ENCODE measurements at regions not wholly inside any gene's neighbourhood (a gene's known extent, or its start where the extent isn't known, plus 50 kb on each side); places are given as distances from the start of the nearest gene placed in this dataset.

DNA sequence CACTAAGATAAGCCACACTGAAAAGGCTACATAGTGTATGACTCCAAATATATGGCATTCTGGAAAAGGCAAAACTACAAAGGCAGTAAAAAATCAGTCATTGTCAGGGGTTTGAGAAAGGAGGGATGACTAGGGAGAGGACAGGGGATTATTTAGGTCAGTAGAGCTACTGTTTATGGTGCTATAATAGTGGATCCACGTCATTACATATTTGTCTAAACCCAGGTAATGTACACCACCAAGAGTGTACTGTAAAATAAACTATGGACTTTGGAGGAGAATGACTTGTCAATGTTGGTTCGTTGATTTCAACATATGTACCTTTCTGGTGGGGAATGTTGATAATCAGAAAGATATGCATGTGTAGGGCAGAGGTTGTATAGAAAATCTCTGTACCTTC is 837.6 kb downstream of the FAM133A start:
- TF ChIP-seq, protein P1, sequence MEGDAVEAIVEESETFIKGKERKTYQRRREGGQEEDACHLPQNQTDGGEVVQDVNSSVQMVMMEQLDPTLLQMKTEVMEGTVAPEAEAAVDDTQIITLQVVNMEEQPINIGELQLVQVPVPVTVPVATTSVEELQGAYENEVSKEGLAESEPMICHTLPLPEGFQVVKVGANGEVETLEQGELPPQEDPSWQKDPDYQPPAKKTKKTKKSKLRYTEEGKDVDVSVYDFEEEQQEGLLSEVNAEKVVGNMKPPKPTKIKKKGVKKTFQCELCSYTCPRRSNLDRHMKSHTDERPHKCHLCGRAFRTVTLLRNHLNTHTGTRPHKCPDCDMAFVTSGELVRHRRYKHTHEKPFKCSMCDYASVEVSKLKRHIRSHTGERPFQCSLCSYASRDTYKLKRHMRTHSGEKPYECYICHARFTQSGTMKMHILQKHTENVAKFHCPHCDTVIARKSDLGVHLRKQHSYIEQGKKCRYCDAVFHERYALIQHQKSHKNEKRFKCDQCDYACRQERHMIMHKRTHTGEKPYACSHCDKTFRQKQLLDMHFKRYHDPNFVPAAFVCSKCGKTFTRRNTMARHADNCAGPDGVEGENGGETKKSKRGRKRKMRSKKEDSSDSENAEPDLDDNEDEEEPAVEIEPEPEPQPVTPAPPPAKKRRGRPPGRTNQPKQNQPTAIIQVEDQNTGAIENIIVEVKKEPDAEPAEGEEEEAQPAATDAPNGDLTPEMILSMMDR (IDR thresholded peaks at IDR 0.05) = no peak
- TF ChIP-seq POLR2A (IDR thresholded peaks at IDR 0.05) = no peak
